HFFc6 (cell line): ENCODE measurements at regions not wholly inside any gene's neighbourhood (a gene's known extent, or its start where the extent isn't known, plus 50 kb on each side); places are given as distances from the start of the nearest gene placed in this dataset.

Source experiments
- DNase-seq: peaks from one replicate; pipeline ENCODE4 v3.0.0-alpha.2; 2018
- H3K27ac Mint-ChIP-seq: 2 replicates; pipeline ENCODE4 v1.8.0; 2020; ENCODE audit warnings: mild to moderate bottlenecking, mixed read lengths
- H3K27me3 Mint-ChIP-seq: 2 replicates; pipeline ENCODE4 v1.8.0; 2021; ENCODE audit warnings: mild to moderate bottlenecking, moderate library complexity, mixed read lengths; ENCODE audit not compliant: insufficient read depth
- H3K36me3 Mint-ChIP-seq: 2 replicates; pipeline ENCODE4 v1.8.0; 2021; ENCODE audit warnings: low read depth, mixed read lengths
- H3K4me1 Mint-ChIP-seq: 2 replicates; pipeline ENCODE4 v1.8.0; 2020; ENCODE audit warnings: low read depth, mixed read lengths
- H3K4me3 Mint-ChIP-seq: 2 replicates; pipeline ENCODE4 v1.8.0; 2020; ENCODE audit warnings: mild to moderate bottlenecking, moderate library complexity, mixed read lengths
- H3K9me3 Mint-ChIP-seq: 2 replicates; pipeline ENCODE4 v1.8.0; 2020; ENCODE audit warnings: mild to moderate bottlenecking, mixed read lengths
- TF ChIP-seq, protein P1 (sequence below): fragments of 200-600 bp; sonication (generic); IDR thresholded peaks from 2 replicates; pipeline ENCODE4 v1.5.0; 2021; ENCODE audit warnings: antibody characterized with exemption, mild to moderate bottlenecking

DNA sequence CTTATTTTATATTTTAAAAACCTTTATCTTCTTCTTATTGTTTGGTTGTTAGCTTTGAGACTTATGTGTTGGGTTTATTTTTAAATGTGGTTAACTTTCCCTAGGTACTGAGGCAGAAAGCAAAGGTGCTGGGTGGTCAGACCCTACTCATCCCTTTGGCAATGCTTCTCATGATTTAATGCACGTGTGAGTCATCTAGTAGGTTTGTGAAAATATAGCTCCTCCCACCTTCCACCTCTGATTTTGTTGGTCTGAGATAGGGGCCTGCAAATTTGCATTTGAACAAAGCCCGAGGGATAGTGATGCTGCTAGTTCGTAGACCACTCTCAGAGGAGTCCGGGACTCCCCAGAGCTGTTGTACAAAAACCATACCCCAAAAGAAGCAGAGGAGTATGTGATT lies 771.3 kb upstream of the ARGLU1 start:
- Mint-ChIP-seq H3K4me1 (no peaks in the 10 kb centered on the region), H3K4me3 (no peak overlapping the region), H3K27me3 (no peaks in the 10 kb centered on the region; the same call in 1 of the 2 replicates), H3K36me3 (no peaks in the 10 kb centered on the region), H3K9me3 (peaks cover 54% of the 10 kb centered on the region), H3K27ac (no peak overlapping the region)
- TF ChIP-seq, protein P1, sequence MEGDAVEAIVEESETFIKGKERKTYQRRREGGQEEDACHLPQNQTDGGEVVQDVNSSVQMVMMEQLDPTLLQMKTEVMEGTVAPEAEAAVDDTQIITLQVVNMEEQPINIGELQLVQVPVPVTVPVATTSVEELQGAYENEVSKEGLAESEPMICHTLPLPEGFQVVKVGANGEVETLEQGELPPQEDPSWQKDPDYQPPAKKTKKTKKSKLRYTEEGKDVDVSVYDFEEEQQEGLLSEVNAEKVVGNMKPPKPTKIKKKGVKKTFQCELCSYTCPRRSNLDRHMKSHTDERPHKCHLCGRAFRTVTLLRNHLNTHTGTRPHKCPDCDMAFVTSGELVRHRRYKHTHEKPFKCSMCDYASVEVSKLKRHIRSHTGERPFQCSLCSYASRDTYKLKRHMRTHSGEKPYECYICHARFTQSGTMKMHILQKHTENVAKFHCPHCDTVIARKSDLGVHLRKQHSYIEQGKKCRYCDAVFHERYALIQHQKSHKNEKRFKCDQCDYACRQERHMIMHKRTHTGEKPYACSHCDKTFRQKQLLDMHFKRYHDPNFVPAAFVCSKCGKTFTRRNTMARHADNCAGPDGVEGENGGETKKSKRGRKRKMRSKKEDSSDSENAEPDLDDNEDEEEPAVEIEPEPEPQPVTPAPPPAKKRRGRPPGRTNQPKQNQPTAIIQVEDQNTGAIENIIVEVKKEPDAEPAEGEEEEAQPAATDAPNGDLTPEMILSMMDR = no peak
- no peak for DNase-seq

DNA sequence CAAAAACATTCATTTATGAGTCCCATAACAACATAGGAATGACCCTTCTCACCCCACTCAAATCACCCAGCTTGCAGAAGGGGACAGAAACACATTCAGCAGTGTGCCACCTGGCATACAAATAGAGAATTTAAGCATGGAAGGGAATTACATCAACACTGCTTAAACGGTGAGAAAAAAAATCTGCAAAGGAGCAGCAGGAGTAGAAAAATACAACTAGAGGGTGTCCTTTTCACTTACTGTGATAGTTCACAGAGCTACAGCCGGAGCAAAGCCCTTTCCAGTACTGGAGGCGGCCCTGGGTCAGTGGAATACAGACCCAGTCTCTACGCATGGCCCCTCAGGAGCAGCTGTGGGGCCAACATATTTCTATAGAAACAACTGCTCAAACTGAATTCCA lies 764.3 kb upstream of the ARGLU1 start:
- H3K4me3 Mint-ChIP-seq = no peak overlapping the region
- H3K27ac Mint-ChIP-seq = no peak overlapping the region
- no peaks in the 10 kb centered on the region; the same call in 1 of the 2 replicates for H3K27me3 Mint-ChIP-seq
- no peaks in the 10 kb centered on the region for H3K36me3 Mint-ChIP-seq
- DNase-seq = no peak
- no peaks in the 10 kb centered on the region for H3K4me1 Mint-ChIP-seq
- H3K9me3 Mint-ChIP-seq = peaks cover 37% of the 10 kb centered on the region
- TF ChIP-seq, protein P1 = no peak

DNA sequence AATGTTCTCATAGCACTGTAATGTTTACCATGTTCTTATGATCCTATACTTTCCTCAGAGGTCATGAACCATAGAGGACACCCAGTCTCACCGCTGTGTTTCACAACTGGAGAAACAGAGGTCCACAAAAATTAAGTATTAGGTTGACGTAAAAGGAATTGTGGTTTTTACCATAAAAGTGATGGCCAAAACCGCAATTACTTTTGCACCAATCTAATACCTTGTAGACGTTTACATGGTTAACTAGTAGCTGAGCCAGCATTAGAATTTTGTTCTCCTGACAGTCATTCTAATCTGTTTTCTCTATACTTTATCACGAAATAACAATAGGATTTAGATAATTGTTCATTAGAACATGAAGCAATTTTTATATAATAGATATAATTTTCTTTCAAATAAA lies 763.4 kb upstream of the ARGLU1 start:
- peaks cover 37% of the 10 kb centered on the region for H3K9me3 Mint-ChIP-seq
- TF ChIP-seq, protein P1 = no peak
- H3K27me3 Mint-ChIP-seq = no peaks in the 10 kb centered on the region; the same call in 1 of the 2 replicates
- H3K4me3 Mint-ChIP-seq = no peak overlapping the region
- no peak overlapping the region for H3K27ac Mint-ChIP-seq
- no peak for DNase-seq
- H3K36me3 Mint-ChIP-seq = no peaks in the 10 kb centered on the region
- H3K4me1 Mint-ChIP-seq = no peaks in the 10 kb centered on the region

DNA sequence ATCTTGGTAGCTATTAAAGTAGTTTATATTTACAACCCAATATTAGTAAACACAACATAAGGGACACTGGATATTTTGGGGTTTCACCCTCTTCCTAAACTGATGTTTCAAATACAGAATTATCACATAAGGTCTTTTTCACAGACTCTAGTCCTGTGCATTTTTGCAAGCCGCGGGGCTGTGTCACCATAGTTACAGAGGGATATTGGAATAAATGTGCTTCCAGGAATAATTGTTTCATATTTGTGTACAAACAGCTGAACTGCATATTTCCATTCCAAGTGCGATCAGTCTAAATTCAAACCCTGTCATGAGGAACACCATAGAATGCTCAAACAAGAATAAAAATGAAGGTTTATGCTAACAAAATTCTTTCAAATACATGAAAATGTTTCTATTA lies 762.5 kb upstream of the ARGLU1 start:
- TF ChIP-seq, protein P1 = no peak
- H3K36me3 Mint-ChIP-seq = no peaks in the 10 kb centered on the region
- no peak overlapping the region for H3K27ac Mint-ChIP-seq
- no peaks in the 10 kb centered on the region for H3K4me1 Mint-ChIP-seq
- H3K27me3 Mint-ChIP-seq = no peaks in the 10 kb centered on the region; the same call in 1 of the 2 replicates
- H3K4me3 Mint-ChIP-seq = no peak overlapping the region
- H3K9me3 Mint-ChIP-seq = peaks cover 36% of the 10 kb centered on the region
- no peak for DNase-seq

DNA sequence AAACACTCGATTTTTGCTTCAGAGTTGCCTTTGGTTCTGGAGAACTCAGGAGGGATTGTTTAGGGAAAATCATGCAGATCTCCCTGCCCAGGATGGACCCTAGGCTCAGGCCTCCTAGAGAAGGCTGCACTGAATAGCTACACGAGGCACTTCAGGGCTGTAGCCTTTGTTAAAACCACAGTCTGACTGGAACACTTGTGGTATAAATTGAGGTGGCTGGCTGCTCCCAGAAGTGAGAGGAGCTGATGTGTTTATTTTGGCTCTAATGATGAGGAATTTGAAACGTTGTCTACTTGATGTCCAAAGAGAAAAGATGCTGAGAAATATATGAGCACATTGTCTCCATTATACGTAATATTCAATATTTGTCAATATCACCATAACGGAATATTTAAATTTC lies 762.1 kb upstream of the ARGLU1 start:
- Mint-ChIP-seq H3K27ac (no peak overlapping the region), H3K4me3 (no peak overlapping the region), H3K36me3 (no peaks in the 10 kb centered on the region), H3K4me1 (no peaks in the 10 kb centered on the region), H3K27me3 (no peaks in the 10 kb centered on the region; the same call in 1 of the 2 replicates), H3K9me3 (peaks cover 31% of the 10 kb centered on the region)
- DNase-seq = no peak
- TF ChIP-seq, protein P1 = no peak
